OCI-LY1 (cell line): ENCODE measurements at regions not wholly inside any gene's neighbourhood (a gene's known extent, or its start where the extent isn't known, plus 50 kb on each side); places are given as distances from the start of the nearest gene placed in this dataset.

ENCODE experiments used
- EZH2 ChIP-seq: fragments of 200-600 bp; sonication (generic), shearing (Covaris generic); IDR thresholded peaks from 2 replicates; pipeline ENCODE4 v1.8.0; 2017; ENCODE audit warnings: borderline replicate concordance, mixed run types, mild to moderate bottlenecking, antibody characterized with exemption, low read length, moderate library complexity, mixed read lengths
- TF ChIP-seq, protein P1 (sequence below): fragments of 200-600 bp; sonication (generic), shearing (Covaris generic); IDR thresholded peaks from 2 replicates; pipeline ENCODE4 v1.5.1; 2017; ENCODE audit warnings: mild to moderate bottlenecking, antibody characterized with exemption, low read length, moderate library complexity, mixed read lengths

DNA sequence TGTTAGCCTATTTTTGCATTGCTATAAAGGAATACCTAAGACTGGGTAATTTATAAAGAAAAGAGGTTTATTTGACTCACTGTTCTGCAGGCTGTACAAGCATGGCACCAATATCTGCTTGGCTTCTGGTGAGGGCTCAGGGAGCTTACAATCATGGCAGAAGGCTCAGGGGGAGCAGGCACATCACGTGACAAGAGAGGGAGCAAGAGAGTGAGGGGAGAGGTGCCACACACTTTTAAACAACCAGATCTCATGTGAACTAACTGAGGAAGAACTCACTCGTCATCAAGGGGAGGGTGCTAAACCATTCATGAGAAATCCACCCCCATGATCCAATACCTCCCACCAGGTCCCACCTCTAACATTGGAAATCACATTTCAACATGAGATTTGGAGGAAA, 73.9 kb upstream of the ADCY1 start:
- TF ChIP-seq, protein P1, sequence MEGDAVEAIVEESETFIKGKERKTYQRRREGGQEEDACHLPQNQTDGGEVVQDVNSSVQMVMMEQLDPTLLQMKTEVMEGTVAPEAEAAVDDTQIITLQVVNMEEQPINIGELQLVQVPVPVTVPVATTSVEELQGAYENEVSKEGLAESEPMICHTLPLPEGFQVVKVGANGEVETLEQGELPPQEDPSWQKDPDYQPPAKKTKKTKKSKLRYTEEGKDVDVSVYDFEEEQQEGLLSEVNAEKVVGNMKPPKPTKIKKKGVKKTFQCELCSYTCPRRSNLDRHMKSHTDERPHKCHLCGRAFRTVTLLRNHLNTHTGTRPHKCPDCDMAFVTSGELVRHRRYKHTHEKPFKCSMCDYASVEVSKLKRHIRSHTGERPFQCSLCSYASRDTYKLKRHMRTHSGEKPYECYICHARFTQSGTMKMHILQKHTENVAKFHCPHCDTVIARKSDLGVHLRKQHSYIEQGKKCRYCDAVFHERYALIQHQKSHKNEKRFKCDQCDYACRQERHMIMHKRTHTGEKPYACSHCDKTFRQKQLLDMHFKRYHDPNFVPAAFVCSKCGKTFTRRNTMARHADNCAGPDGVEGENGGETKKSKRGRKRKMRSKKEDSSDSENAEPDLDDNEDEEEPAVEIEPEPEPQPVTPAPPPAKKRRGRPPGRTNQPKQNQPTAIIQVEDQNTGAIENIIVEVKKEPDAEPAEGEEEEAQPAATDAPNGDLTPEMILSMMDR, result no peak
- TF ChIP-seq EZH2, result no peak
